HepG2 (cell line): ENCODE measurements at regions not wholly inside any gene's neighbourhood (a gene's known extent, or its start where the extent isn't known, plus 50 kb on each side); places are given as distances from the start of the nearest gene placed in this dataset.

Source experiments
- HDAC2 ChIP-seq: sonication (generic); formaldehyde crosslinking; IDR thresholded peaks from 2 replicates; pipeline ENCODE4 v1.4.0; 2020; ENCODE audit warnings: missing genetic modification reagents
- HHEX ChIP-seq: IDR thresholded peaks from 2 replicates; pipeline ENCODE4 v1.6.1; 2016; ENCODE audit warnings: control low read depth
- HNF4G ChIP-seq, 2 experiments: sonication (generic) in 1 of 2; formaldehyde crosslinking in 1 of 2; IDR thresholded peaks; 2 replicates each; pipeline versions ENCODE4 v1.4.0 to v1.6.1; 2011 to 2020; ENCODE audit warnings: borderline replicate concordance in 2 of 2, low read depth in 2 of 2, mild to moderate bottlenecking in 2 of 2, low read length in 1 of 2, missing genetic modification reagents in 1 of 2, moderate library complexity in 1 of 2
- JUN ChIP-seq: sonication (generic); formaldehyde crosslinking; IDR thresholded peaks from 2 replicates; pipeline ENCODE4 v1.4.0; 2020; ENCODE audit warnings: mild to moderate bottlenecking, missing genetic modification reagents
- KDM2A ChIP-seq: sonication (generic); formaldehyde crosslinking; IDR thresholded peaks from 2 replicates; pipeline ENCODE4 v1.4.0; 2020; ENCODE audit warnings: low read depth, missing genetic modification reagents, borderline replicate concordance
- KLF16 ChIP-seq, 2 experiments: sonication (generic) in 1 of 2; formaldehyde crosslinking in 1 of 2; IDR thresholded peaks; 2 replicates each; pipeline versions ENCODE4 v1.6.1 to v1.8.0; 2016 to 2023; ENCODE audit warnings: missing genetic modification reagents in 2 of 2, missing compliant biosample characterization in 1 of 2
- NFE2L1 ChIP-seq: sonication (generic); formaldehyde crosslinking; IDR thresholded peaks from 2 replicates; pipeline ENCODE4 v1.4.0; 2020; ENCODE audit warnings: missing genetic modification reagents, mild to moderate bottlenecking, borderline replicate concordance
- SALL1 ChIP-seq: sonication (generic); formaldehyde crosslinking; IDR thresholded peaks from 2 replicates; pipeline ENCODE4 v1.8.0; 2022; ENCODE audit warnings: mild to moderate bottlenecking, missing genetic modification reagents
- SP1 ChIP-seq, 2 experiments: fragments of 450-650 bp in 1 of 2; sonication (generic) in 1 of 2; formaldehyde crosslinking in 1 of 2; IDR thresholded peaks; 2 replicates each; pipeline versions ENCODE4 v1.4.0 to v1.6.1; 2016 to 2020; ENCODE audit warnings: missing genetic modification reagents in 1 of 2
- TEAD3 ChIP-seq: optimal IDR thresholded peaks from 2 replicates; pipeline ENCODE3; 2016; ENCODE audit warnings: borderline replicate concordance
- TFDP2 ChIP-seq: sonication (generic); formaldehyde crosslinking; IDR thresholded peaks from 2 replicates; pipeline ENCODE4 v1.4.0; 2020; ENCODE audit warnings: missing genetic modification reagents
- ZBTB20 ChIP-seq: sonication (generic); formaldehyde crosslinking; IDR thresholded peaks from 2 replicates; pipeline ENCODE4 v1.8.1; 2023; ENCODE audit warnings: missing genetic modification reagents, low read depth, mild to moderate bottlenecking, borderline replicate concordance
- ZBTB7B ChIP-seq: sonication (generic); formaldehyde crosslinking; IDR thresholded peaks from 2 replicates; pipeline ENCODE4 v1.4.0; 2020; ENCODE audit warnings: missing genetic modification reagents
- ZNF30 ChIP-seq: sonication (generic); formaldehyde crosslinking; IDR thresholded peaks from 2 replicates; pipeline ENCODE4 v1.5.0; 2020; ENCODE audit warnings: mild to moderate bottlenecking, missing genetic modification reagents
- ZNF318 ChIP-seq: sonication (generic); formaldehyde crosslinking; IDR thresholded peaks from 2 replicates; pipeline ENCODE4 v1.4.0; 2020; ENCODE audit warnings: mild to moderate bottlenecking, missing genetic modification reagents
- ZNF331 ChIP-seq: sonication (generic); formaldehyde crosslinking; IDR thresholded peaks from 2 replicates; pipeline ENCODE4 v1.4.0; 2020; ENCODE audit warnings: missing genetic modification reagents
- ZNF879 ChIP-seq: sonication (generic); formaldehyde crosslinking; IDR thresholded peaks from 2 replicates; pipeline ENCODE4 v1.8.1; 2023; ENCODE audit warnings: missing genetic modification reagents
- TF ChIP-seq, protein P1 (sequence below): IDR thresholded peaks from 2 replicates; pipeline ENCODE4 v1.6.1; 2016; ENCODE audit warnings: missing biosample characterization, missing genetic modification reagents, low read depth

- TF ChIP-seq HHEX (CRISPR knock-in tag), result no peak
- peak; percentile 88; the same call in 1 of the 2 replicates for TF ChIP-seq NFE2L1
- peak; percentile 19; the same call in 1 of the 2 replicates for TF ChIP-seq TFDP2 (CRISPR knock-in tag)
- no peak for TF ChIP-seq ZBTB20 (CRISPR knock-in tag)
- TF ChIP-seq ZNF331, result peak; percentile 39; the same call in 1 of the 2 replicates
- peak in 1 of 2 experiments; percentile 70; a peak in 1 of 4 replicates for TF ChIP-seq KLF16 (CRISPR knock-in tag; IDR thresholded peaks at IDR 0.05)
- no peak for TF ChIP-seq SP1 (IDR thresholded peaks at IDR 0.05)
- TF ChIP-seq SP1 (CRISPR knock-in tag; IDR thresholded peaks at IDR 0.05), result peak; percentile 85
- TF ChIP-seq KDM2A (CRISPR knock-in tag), result peak; percentile 93
- TF ChIP-seq HDAC2, result peak; percentile 87
- no peak; the same call in 1 of the 2 replicates for TF ChIP-seq ZNF318
- TF ChIP-seq TEAD3, result peak; percentile 27
- TF ChIP-seq SALL1 (CRISPR knock-in tag), result peak; percentile 72; the same call in 1 of the 2 replicates
- TF ChIP-seq, protein P1, sequence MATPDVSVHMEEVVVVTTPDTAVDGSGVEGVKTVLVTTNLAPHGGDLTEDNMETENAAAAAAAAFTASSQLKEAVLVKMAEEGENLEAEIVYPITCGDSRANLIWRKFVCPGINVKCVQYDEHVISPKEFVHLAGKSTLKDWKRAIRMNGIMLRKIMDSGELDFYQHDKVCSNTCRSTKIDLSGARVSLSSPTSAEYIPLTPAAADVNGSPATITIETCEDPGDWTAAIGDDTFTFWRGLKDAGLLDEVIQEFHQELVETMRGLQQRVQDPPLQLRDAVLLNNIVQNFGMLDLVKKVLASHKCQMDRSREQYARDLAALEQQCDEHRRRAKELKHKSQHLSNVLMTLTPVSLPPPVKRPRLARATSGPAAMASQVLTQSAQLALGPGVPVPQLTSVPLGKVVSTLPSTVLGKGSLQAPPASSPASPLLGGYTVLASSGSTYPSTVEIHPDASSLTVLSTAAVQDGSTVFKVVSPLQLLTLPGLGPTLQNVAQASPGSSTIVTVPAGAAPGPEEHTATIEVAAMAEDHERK, result no peak
- peak; percentile 85 for TF ChIP-seq ZBTB7B
- no peak for TF ChIP-seq ZNF30
- 0 out of 2 replicates have a peak, but pooled peaks have one; percentile 12 for TF ChIP-seq ZNF879 (CRISPR knock-in tag)
- peak; percentile 76; the same call in 1 of the 2 replicates for TF ChIP-seq HNF4G (IDR thresholded peaks at IDR 0.05; ENCODE audit: borderline replicate concordance, low read depth, low read length)
- no peak; the same call in 1 of the 2 replicates for TF ChIP-seq HNF4G (CRISPR knock-in tag; IDR thresholded peaks at IDR 0.05; ENCODE audit: borderline replicate concordance, low read depth)
- peak; percentile 89; the same call in 1 of the 2 replicates for TF ChIP-seq JUN (CRISPR knock-in tag)
These were observed 125.1 kb downstream of the C9orf50 start (continued) for GRCh38 chr9:129495620-129496472.
